ENCODE measurements at regions not wholly inside any gene's neighbourhood (a gene's known extent, or its start where the extent isn't known, plus 50 kb on each side); places are given as distances from the start of the nearest gene placed in this dataset.
"Not testable (repeated sequence)": the region's sequence is repeated elsewhere in the genome, so short reads cannot be mapped to it uniquely, and the experiment has no call there.

- TF ChIP-seq EZH2 (IDR thresholded peaks at IDR 0.05; ENCODE audit: low read length); CTCF (optimal IDR thresholded peaks at IDR 0.05 in 1 of 3, IDR thresholded peaks at IDR 0.05 in 1 of 3, conservative IDR thresholded peaks at IDR 0.05 in 1 of 3; ENCODE audit: extremely low read depth in 1 of 3, insufficient read depth in 2 of 3, low read length in 3 of 3): not testable (repeated sequence)
These were observed 345.6 kb downstream of the ADGRD1 start for GRCh38 chr12:131299370-131299701.

Data from keratinocyte (primary cell).